Loucy (cell line): ENCODE measurements at regions not wholly inside any gene's neighbourhood (a gene's known extent, or its start where the extent isn't known, plus 50 kb on each side); places are given as distances from the start of the nearest gene placed in this dataset.

ENCODE experiments used
- H2AFZ ChIP-seq: fragments of 200-600 bp; sonication (generic); 2 replicates; pipeline ENCODE4 v1.6.0; 2016; ENCODE audit warnings: antibody characterized with exemption, mild to moderate bottlenecking, low read length, moderate library complexity
- H3F3A ChIP-seq: fragments of 200-600 bp; 2 replicates; pipeline ENCODE4 v1.6.0; 2016; ENCODE audit warnings: antibody characterized with exemption, low read depth, mild to moderate bottlenecking
- H3K27me3 ChIP-seq: fragments of 200-600 bp; sonication (generic); 2 replicates; pipeline ENCODE4 v1.6.1; 2014; ENCODE audit warnings: low read length, mild to moderate bottlenecking; ENCODE audit not compliant: insufficient read depth, poor library complexity, severe bottlenecking
- H3K36me3 ChIP-seq: fragments of 200-600 bp; sonication (generic); 2 replicates; pipeline ENCODE4 v1.6.1; 2016; ENCODE audit warnings: low read length; ENCODE audit not compliant: insufficient read depth
- H3K4me1 ChIP-seq: fragments of 200-600 bp; sonication (generic); 2 replicates; pipeline ENCODE4 v1.5.1; 2014; ENCODE audit warnings: low read length, mild to moderate bottlenecking; ENCODE audit not compliant: insufficient read depth, poor library complexity, severe bottlenecking
- H3K4me2 ChIP-seq: fragments of 200-600 bp; sonication (generic); 2 replicates; pipeline ENCODE4 v1.6.0; 2014; ENCODE audit warnings: antibody characterized with exemption, low read length, low read depth, mild to moderate bottlenecking; ENCODE audit not compliant: poor library complexity, severe bottlenecking
- H3K4me3 ChIP-seq: fragments of 200-600 bp; sonication (generic); 2 replicates; pipeline ENCODE4 v1.5.1; 2014; ENCODE audit warnings: low read length, mild to moderate bottlenecking, mixed read lengths; ENCODE audit not compliant: poor library complexity, severe bottlenecking
- H3K79me2 ChIP-seq: fragments of 200-600 bp; sonication (generic); 2 replicates; pipeline ENCODE4 v1.6.1; 2014; ENCODE audit warnings: low read length; ENCODE audit not compliant: insufficient read depth
- H3K9ac ChIP-seq: fragments of 200-600 bp; sonication (generic); 2 replicates; pipeline ENCODE4 v1.6.0; 2014; ENCODE audit warnings: mild to moderate bottlenecking, low read depth, low read length, moderate library complexity; ENCODE audit not compliant: poor library complexity, severe bottlenecking
- H3K9me2 ChIP-seq: fragments of 200-600 bp; sonication (generic); replicated peaks from 2 replicates; pipeline ENCODE4 v1.6.1; 2016; ENCODE audit warnings: low read depth, low read length, mixed read lengths
- H3K9me3 ChIP-seq: fragments of 200-600 bp; sonication (generic); 2 replicates; pipeline ENCODE4 v1.6.1; 2014; ENCODE audit warnings: mild to moderate bottlenecking, antibody characterized with exemption, low read length, low read depth; ENCODE audit not compliant: insufficient read depth
- H4K20me1 ChIP-seq: fragments of 200-600 bp; sonication (generic); 2 replicates; pipeline ENCODE4 v1.6.0; 2014; ENCODE audit warnings: antibody characterized with exemption, low read length, mild to moderate bottlenecking; ENCODE audit not compliant: insufficient read depth, poor library complexity, severe bottlenecking
- EZH2phosphoT487 ChIP-seq: fragments of 200-600 bp; IDR thresholded peaks from 2 replicates; pipeline ENCODE4 v1.6.1; 2018; ENCODE audit warnings: antibody characterized with exemption, mild to moderate bottlenecking, moderate library complexity, borderline replicate concordance
- TF ChIP-seq, protein P1 (sequence below): fragments of 200-600 bp; sonication (generic); conservative IDR thresholded peaks from 2 replicates; pipeline ENCODE4 v1.5.1; 2014; ENCODE audit warnings: mild to moderate bottlenecking, antibody characterized with exemption, low read length

DNA sequence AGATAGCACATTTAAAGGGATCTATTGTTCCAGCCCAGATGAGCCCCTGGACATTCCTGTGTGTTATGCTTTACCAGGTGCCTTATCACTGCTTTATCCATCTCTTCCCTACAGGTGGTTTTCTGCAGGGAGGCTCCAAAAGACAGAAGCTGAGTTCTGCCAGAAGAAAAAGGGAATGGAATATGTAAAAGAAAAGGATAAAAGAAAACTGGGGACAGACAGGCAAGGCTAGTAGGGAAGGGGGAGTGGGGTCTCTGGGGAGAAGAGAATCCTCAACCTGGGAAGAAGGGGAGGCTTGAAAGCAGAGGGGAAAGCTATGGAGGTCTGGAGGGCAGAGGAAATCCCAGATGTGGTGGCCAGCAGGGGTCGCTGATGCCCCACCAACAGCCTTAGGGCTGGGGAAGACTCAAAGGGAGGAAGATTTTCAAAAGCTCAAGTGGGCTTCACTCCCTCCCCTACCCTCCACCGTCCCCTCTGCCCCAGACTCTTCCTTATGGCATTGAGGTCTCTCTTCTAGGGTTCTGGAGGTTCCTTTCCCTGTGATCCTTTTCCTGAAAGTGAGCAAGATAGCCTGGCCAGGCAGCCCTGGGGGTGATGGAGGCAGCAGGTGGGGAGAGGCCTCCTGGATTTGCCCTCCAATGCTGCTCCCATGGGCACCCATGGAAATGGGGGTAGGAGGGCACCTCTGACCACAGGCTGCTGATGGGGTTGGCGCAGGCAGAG, 178.1 kb upstream of the PKDCC start:
- Histone ChIP-seq H3K4me3 (no peak overlapping the region), H4K20me1 (no peaks in the 10 kb centered on the region), H3F3A (no peaks in the 10 kb centered on the region), H3K9ac (no peak overlapping the region), H3K79me2 (no peaks in the 10 kb centered on the region), H2AFZ (no peak overlapping the region), H3K4me2 (no peak overlapping the region), H3K9me2 (no peaks in the 10 kb centered on the region), H3K27me3 (no peaks in the 10 kb centered on the region), H3K36me3 (no peaks in the 10 kb centered on the region), H3K4me1 (peaks cover 6% of the 10 kb centered on the region), H3K9me3 (no peaks in the 10 kb centered on the region)
- no peak for TF ChIP-seq EZH2phosphoT487
- TF ChIP-seq, protein P1, sequence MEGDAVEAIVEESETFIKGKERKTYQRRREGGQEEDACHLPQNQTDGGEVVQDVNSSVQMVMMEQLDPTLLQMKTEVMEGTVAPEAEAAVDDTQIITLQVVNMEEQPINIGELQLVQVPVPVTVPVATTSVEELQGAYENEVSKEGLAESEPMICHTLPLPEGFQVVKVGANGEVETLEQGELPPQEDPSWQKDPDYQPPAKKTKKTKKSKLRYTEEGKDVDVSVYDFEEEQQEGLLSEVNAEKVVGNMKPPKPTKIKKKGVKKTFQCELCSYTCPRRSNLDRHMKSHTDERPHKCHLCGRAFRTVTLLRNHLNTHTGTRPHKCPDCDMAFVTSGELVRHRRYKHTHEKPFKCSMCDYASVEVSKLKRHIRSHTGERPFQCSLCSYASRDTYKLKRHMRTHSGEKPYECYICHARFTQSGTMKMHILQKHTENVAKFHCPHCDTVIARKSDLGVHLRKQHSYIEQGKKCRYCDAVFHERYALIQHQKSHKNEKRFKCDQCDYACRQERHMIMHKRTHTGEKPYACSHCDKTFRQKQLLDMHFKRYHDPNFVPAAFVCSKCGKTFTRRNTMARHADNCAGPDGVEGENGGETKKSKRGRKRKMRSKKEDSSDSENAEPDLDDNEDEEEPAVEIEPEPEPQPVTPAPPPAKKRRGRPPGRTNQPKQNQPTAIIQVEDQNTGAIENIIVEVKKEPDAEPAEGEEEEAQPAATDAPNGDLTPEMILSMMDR = peak; percentile 82

DNA sequence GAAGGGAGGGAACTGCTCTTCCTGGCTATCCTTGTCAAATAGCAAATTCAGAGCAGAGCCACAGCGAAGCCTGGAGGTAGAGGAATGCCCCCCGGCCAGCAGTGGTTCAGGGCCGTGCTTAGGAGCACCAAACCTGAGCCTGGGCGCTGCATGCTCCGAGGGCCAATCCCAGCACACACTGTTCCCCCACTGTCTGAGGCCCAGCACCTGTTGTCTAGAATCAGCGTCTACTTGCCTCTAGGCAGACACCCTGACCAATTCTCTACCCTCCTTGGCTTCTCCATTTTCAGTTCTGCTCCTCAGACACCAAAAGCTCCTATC, 177.6 kb upstream of the PKDCC start:
- Histone ChIP-seq H3K4me1 (peaks cover 6% of the 10 kb centered on the region), H2AFZ (no peak overlapping the region), H3K4me2 (no peak overlapping the region), H3K9me2 (no peaks in the 10 kb centered on the region), H3K9ac (no peak overlapping the region), H3K36me3 (no peaks in the 10 kb centered on the region), H3K27me3 (no peaks in the 10 kb centered on the region), H4K20me1 (no peaks in the 10 kb centered on the region), H3K4me3 (no peak overlapping the region), H3K79me2 (no peaks in the 10 kb centered on the region), H3K9me3 (no peaks in the 10 kb centered on the region), H3F3A (no peaks in the 10 kb centered on the region)
- no peak for TF ChIP-seq EZH2phosphoT487
- TF ChIP-seq, protein P1 = no peak

DNA sequence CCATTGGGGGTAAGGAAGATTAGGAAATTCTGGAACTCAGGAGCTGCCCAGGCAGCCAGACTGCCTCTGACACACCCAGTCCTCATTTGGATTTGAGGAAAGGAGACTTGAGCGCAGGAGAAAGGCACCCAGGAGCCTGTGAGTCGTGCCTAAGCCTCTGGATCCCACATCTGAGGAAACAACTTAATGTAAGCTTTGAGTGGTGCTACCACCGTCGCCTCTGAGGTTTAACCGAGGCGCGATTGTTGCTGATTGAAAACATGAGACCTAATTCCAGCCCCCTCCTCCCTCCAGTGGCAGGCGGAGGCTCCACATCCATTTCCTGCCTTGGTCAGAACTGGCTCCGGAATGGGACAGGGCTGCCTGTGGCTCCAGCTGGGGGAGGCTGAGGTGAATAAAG, 176.7 kb upstream of the PKDCC start:
- no peaks in the 10 kb centered on the region for H3F3A ChIP-seq
- TF ChIP-seq, protein P1 = no peak
- no peak for TF ChIP-seq EZH2phosphoT487
- H3K27me3 ChIP-seq = no peaks in the 10 kb centered on the region
- H3K9me2 ChIP-seq = no peaks in the 10 kb centered on the region
- H3K36me3 ChIP-seq = no peaks in the 10 kb centered on the region
- no peaks in the 10 kb centered on the region for H3K9me3 ChIP-seq
- H3K4me3 ChIP-seq = no peak overlapping the region
- no peaks in the 10 kb centered on the region for H4K20me1 ChIP-seq
- no peak overlapping the region for H3K4me2 ChIP-seq
- no peaks in the 10 kb centered on the region for H3K79me2 ChIP-seq
- H2AFZ ChIP-seq = no peak overlapping the region
- H3K4me1 ChIP-seq = peaks cover 6% of the 10 kb centered on the region
- no peak overlapping the region for H3K9ac ChIP-seq
